NAMALWA (cell line): ENCODE measurements at regions not wholly inside any gene's neighbourhood (a gene's known extent, or its start where the extent isn't known, plus 50 kb on each side); places are given as distances from the start of the nearest gene placed in this dataset.

Source experiments
- DNase-seq: peaks from one replicate; pipeline ENCODE4 v3.0.0-alpha.2; 2015; ENCODE audit warnings: low spot score

GRCh38 chr3:103055021-103055520 is 620.3 kb downstream of the ZPLD1 start:
- DNase-seq, result no peak

- DNase-seq, result no peak
Measured at GRCh38 chr3:103056542-103056941, 621.7 kb downstream of the ZPLD1 start.

GRCh38 chr3:103057003-103057402 is 622.2 kb downstream of the ZPLD1 start:
- DNase-seq, result no peak

GRCh38 chr3:103057487-103057886 is 622.7 kb downstream of the ZPLD1 start:
- DNase-seq, result no peak

GRCh38 chr3:103059432-103059831 is 624.6 kb downstream of the ZPLD1 start:
- no peak for DNase-seq

- no peak for DNase-seq
Measured at GRCh38 chr3:103060242-103060641, 625.4 kb downstream of the ZPLD1 start.

GRCh38 chr3:103067963-103068362 is 633.1 kb downstream of the ZPLD1 start:
- no peak for DNase-seq

- no peak for DNase-seq
Measured at GRCh38 chr3:103075282-103075681, 640.5 kb downstream of the ZPLD1 start.

- DNase-seq, result no peak
Measured at GRCh38 chr3:103077910-103078309, 643.1 kb downstream of the ZPLD1 start.

- DNase-seq, result no peak
Measured at GRCh38 chr3:103082501-103082900, 647.7 kb downstream of the ZPLD1 start.

- DNase-seq, result no peak
Measured at GRCh38 chr3:103083848-103084631, 649.2 kb downstream of the ZPLD1 start.

GRCh38 chr3:103085465-103085864 is 650.6 kb downstream of the ZPLD1 start:
- DNase-seq, result no peak

GRCh38 chr3:103089758-103090157 is 654.9 kb downstream of the ZPLD1 start:
- DNase-seq, result no peak

- no peak for DNase-seq
Measured at GRCh38 chr3:103105206-103105605, 670.4 kb downstream of the ZPLD1 start.

GRCh38 chr3:103112273-103112672 is 677.5 kb downstream of the ZPLD1 start:
- DNase-seq, result no peak

- DNase-seq, result no peak
Measured at GRCh38 chr3:103126115-103126514, 691.3 kb downstream of the ZPLD1 start.

- DNase-seq, result no peak
Measured at GRCh38 chr3:103127098-103127630, 692.3 kb downstream of the ZPLD1 start.

- DNase-seq, result no peak
Measured at GRCh38 chr3:103127737-103128136, 692.9 kb downstream of the ZPLD1 start.

- no peak for DNase-seq
Measured at GRCh38 chr3:103134023-103134724, 699.4 kb downstream of the ZPLD1 start.

- DNase-seq, result no peak
Measured at GRCh38 chr3:103136621-103137020, 701.8 kb downstream of the ZPLD1 start.

GRCh38 chr3:103137830-103138229 is 703.0 kb downstream of the ZPLD1 start:
- DNase-seq, result no peak

- DNase-seq, result no peak
Measured at GRCh38 chr3:103158183-103158582, 723.4 kb downstream of the ZPLD1 start.

- DNase-seq, result no peak
Measured at GRCh38 chr3:103166890-103167289, 732.1 kb downstream of the ZPLD1 start.
